ENCODE measurements at regions not wholly inside any gene's neighbourhood (a gene's known extent, or its start where the extent isn't known, plus 50 kb on each side); places are given as distances from the start of the nearest gene placed in this dataset.

DNA sequence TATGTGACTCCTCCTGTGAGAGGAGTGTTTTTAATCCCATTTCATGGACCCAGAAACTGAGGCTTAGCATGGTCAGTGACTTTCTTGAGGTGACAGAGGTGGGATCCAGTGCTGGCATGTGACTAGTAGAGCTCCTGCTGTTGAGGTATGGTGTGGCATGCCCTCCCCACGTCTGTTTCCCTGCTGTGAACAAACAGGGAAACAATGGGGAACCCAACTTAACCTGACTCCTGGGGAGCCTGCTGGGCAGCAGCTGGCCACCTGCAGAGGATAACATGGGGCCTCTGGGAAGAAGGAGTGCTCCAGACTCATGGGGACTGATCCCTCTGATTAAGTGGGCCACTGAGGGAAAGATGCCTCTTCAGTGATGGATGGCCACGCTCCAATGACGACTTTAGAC is 114.0 kb downstream of the BEGAIN start:
- Histone ChIP-seq H3K9me3 (ENCODE audit: low read length) (no peaks in the 10 kb centered on the region), H2AFZ (ENCODE audit: low read depth, low read length) (no peak overlapping the region), H3K27me3 (ENCODE audit: insufficient read depth, low read length) (no peaks in the 10 kb centered on the region), H3K4me1 (ENCODE audit: insufficient read depth, low read length) (peaks cover 5% of the 10 kb centered on the region), H3K36me3 (ENCODE audit: insufficient read depth, low read length) (no peaks in the 10 kb centered on the region), H3K4me3 (ENCODE audit: low read length) (no peak overlapping the region)

DNA sequence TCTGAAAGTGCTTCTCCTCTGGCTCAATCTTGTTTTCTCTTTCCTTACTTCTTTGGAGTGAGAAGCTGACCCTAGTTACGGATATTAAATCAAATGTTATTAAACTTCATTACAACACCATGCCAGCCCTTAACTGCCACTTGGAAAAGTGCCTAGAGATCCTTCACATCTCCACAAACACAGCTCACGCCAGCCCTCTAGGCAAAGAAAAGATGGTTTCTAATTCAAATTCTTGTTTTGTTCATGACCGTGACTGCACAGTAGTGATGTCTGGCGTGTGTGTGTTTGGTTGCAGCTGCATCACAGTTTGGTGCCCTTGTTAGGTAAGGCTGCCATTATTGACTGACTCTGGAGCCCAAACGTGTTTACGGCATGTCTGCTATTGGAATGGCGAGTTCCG is 113.0 kb downstream of the BEGAIN start:
- no peaks in the 10 kb centered on the region for H3K36me3 ChIP-seq (ENCODE audit: insufficient read depth, low read length)
- H3K9me3 ChIP-seq (ENCODE audit: low read length): no peaks in the 10 kb centered on the region
- no peaks in the 10 kb centered on the region for H3K27me3 ChIP-seq (ENCODE audit: insufficient read depth, low read length)
- H2AFZ ChIP-seq (ENCODE audit: low read depth, low read length): no peak overlapping the region
- peaks cover 5% of the 10 kb centered on the region for H3K4me1 ChIP-seq (ENCODE audit: insufficient read depth, low read length)
- H3K4me3 ChIP-seq (ENCODE audit: low read length): no peak overlapping the region

DNA sequence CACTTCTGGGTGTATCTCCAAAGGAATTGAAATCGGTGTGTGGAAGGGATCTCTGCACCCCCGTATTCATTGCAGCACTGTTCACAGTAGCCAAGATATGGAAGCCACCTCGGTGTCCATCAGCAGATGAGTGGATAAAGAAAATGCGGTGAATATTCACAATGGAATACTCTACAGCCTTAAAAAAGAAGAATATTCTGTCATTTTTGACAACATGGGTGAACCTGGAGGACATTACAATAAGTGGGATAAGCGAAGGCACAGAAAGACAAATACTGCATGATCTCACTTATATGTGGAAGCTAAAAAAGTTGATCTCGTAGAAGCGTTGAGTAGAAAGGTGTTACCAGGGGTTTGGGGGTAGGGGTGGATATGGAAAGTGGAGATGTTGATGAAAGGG is 111.9 kb downstream of the BEGAIN start:
- no peaks in the 10 kb centered on the region for H3K36me3 ChIP-seq (ENCODE audit: insufficient read depth, low read length)
- no peak overlapping the region for H2AFZ ChIP-seq (ENCODE audit: low read depth, low read length)
- H3K9me3 ChIP-seq (ENCODE audit: low read length): no peaks in the 10 kb centered on the region
- no peak overlapping the region for H3K4me3 ChIP-seq (ENCODE audit: low read length)
- no peaks in the 10 kb centered on the region for H3K27me3 ChIP-seq (ENCODE audit: insufficient read depth, low read length)
- peaks cover 5% of the 10 kb centered on the region for H3K4me1 ChIP-seq (ENCODE audit: insufficient read depth, low read length)

GRCh38 chr14:100476012-100476822 is 111.0 kb downstream of the BEGAIN start:
- Histone ChIP-seq H3K36me3 (ENCODE audit: insufficient read depth, low read length) (no peaks in the 10 kb centered on the region), H2AFZ (ENCODE audit: low read depth, low read length) (no peak overlapping the region), H3K4me3 (ENCODE audit: low read length) (no peak overlapping the region)

GRCh38 chr14:100484531-100485267 is 102.5 kb downstream of the BEGAIN start:
- Histone ChIP-seq H2AFZ (ENCODE audit: low read depth, low read length) (no peak overlapping the region), H3K27me3 (ENCODE audit: insufficient read depth, low read length) (no peaks in the 10 kb centered on the region), H3K9me3 (ENCODE audit: low read length) (no peaks in the 10 kb centered on the region), H3K4me3 (ENCODE audit: low read length) (no peak overlapping the region), H3K36me3 (ENCODE audit: insufficient read depth, low read length) (no peaks in the 10 kb centered on the region), H3K4me1 (ENCODE audit: insufficient read depth, low read length) (peaks cover 4% of the 10 kb centered on the region)

More at GRCh38 chr14:100476012-100476822, 111.0 kb downstream of the BEGAIN start:
- Histone ChIP-seq H3K9me3 (ENCODE audit: low read length) (no peaks in the 10 kb centered on the region), H3K27me3 (ENCODE audit: insufficient read depth, low read length) (no peaks in the 10 kb centered on the region), H3K4me1 (ENCODE audit: insufficient read depth, low read length) (peaks cover 5% of the 10 kb centered on the region)

GRCh38 chr14:100486025-100486828 is 101.0 kb downstream of the BEGAIN start:
- Histone ChIP-seq H3K27me3 (ENCODE audit: insufficient read depth, low read length) (no peaks in the 10 kb centered on the region), H2AFZ (ENCODE audit: low read depth, low read length) (no peak overlapping the region), H3K9me3 (ENCODE audit: low read length) (no peaks in the 10 kb centered on the region)

More at GRCh38 chr14:100486025-100486828, 101.0 kb downstream of the BEGAIN start:
- H3K36me3 ChIP-seq (ENCODE audit: insufficient read depth, low read length): no peaks in the 10 kb centered on the region
- H3K4me3 ChIP-seq (ENCODE audit: low read length): no peak overlapping the region
- peaks cover 8% of the 10 kb centered on the region for H3K4me1 ChIP-seq (ENCODE audit: insufficient read depth, low read length)
